Hematopoietic multipotent progenitor cell treated with erythropoietin and hydrocortisone succinate and interleukin-3 and kit ligand, for 6 days (in vitro differentiated cells): ENCODE measurements at regions not wholly inside any gene's neighbourhood (a gene's known extent, or its start where the extent isn't known, plus 50 kb on each side); places are given as distances from the start of the nearest gene placed in this dataset.
A peak's percentile ranks its signal among the peaks of the same experiment; 100 is the strongest.
"Not testable (repeated sequence)": the region's sequence is repeated elsewhere in the genome, so short reads cannot be mapped to it uniquely, and the experiment has no call there.

Experiments used
- DNase-seq: peaks from one replicate; pipeline ENCODE4 v3.0.0-alpha.2; 2015

- DNase-seq: not testable (repeated sequence)
Observed at GRCh38 chr2:132332345-132333033, 84.1 kb upstream of the GPR39 start.

GRCh38 chr2:132337135-132337534 is 79.5 kb upstream of the GPR39 start:
- not testable (repeated sequence) for DNase-seq

GRCh38 chr2:132337844-132338243 is 78.8 kb upstream of the GPR39 start:
- DNase-seq: not testable (repeated sequence)

GRCh38 chr2:132347041-132347780 is 69.4 kb upstream of the GPR39 start:
- DNase-seq: peak; percentile 2

GRCh38 chr2:132349092-132349687 is 67.4 kb upstream of the GPR39 start:
- peak; percentile 51 for DNase-seq

- not testable (repeated sequence) for DNase-seq
Observed at GRCh38 chr2:132351668-132352067, 64.9 kb upstream of the GPR39 start.

GRCh38 chr2:132352481-132353001 is 64.1 kb upstream of the GPR39 start:
- DNase-seq: not testable (repeated sequence)

- not testable (repeated sequence) for DNase-seq
Observed at GRCh38 chr2:132353380-132353779, 63.2 kb upstream of the GPR39 start.

- DNase-seq: not testable (repeated sequence)
Observed at GRCh38 chr2:132360964-132361363, 55.6 kb upstream of the GPR39 start.

GRCh38 chr2:132361498-132361897 is 55.1 kb upstream of the GPR39 start:
- DNase-seq: not testable (repeated sequence)

GRCh38 chr2:132363352-132363751 is 53.3 kb upstream of the GPR39 start:
- not testable (repeated sequence) for DNase-seq

GRCh38 chr2:132365963-132366362 is 50.6 kb upstream of the GPR39 start:
- not testable (repeated sequence) for DNase-seq

GRCh38 chr2:132366421-132367180 is 50.0 kb upstream of the GPR39 start:
- DNase-seq: no peak
